GM21367 (cell line): ENCODE measurements at regions not wholly inside any gene's neighbourhood (a gene's known extent, or its start where the extent isn't known, plus 50 kb on each side); places are given as distances from the start of the nearest gene placed in this dataset.

Experiments used
- ATAC-seq: cut with Tn5 transposase; IDR thresholded peaks from one replicate; pipeline ENCODE4 v1.9.1; 2021; ENCODE audit not compliant: unreplicated experiment

DNA sequence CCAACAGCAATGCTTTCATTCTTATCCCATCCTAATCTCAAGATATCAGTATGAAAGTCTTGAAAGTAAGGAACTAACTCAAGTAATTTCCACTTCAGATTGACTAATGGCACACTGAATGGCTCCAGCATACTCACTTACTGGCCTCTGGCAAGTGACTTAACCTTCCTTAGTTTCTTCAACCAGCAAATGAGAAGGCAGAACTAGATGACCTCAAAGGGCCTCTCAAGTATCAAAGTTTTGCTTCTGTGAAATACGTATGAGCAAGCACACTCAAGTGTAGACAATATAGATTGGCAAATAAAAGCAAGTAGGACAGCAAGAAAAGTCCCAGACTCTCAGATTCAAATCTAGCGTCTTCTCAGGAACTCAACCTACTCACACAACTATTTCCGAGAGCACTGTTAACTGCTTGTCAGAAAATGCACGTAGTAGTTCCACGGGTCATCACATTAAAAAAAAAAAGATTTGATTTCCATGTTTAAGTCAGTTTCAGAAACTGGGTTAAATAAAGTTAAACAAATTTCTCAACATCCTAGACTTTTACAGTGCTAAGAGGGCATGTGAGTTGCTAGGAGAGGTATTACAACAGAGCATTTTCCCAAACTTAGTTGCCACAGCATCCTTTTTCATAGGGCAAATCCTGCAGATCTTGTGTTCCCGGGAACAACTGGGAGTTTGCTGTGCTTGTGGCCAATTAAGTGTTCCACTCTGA is 276.9 kb upstream of the KLF14 start:
- no peak for ATAC-seq

DNA sequence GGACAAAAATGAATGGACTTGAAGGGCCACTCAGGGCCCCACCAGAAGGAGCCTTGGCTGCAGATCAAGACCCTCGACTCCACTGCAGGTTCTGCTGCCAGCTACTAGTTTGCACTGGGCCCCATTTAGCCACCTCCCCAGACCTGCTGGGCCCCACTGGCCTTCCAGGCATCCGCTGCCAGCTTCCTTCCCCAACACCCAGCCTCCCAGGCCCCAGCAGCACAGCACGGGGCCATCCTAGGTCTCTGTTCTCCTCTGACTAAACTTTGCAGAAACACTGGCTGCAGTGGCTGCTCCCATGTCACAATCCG is 277.4 kb upstream of the KLF14 start:
- ATAC-seq = no peak

DNA sequence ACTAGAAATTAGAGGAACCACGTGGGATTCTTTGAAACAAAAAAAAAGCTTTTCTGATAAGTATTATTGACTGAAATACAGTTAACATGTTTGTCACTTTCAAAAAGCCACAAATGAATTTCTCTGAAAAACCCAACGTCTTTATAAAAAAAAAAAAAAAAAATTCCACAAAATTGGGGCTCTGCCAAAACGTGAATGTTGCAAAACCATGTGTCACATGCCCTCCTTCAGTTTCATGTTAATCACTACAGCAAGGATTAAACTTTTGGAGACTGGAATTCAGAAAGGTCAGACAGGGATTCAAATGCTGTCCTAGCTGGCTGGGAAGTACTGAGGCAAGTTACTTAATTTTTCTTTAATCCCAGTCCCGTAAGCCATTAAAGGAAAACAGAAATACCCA is 278.0 kb upstream of the KLF14 start:
- no peak for ATAC-seq

DNA sequence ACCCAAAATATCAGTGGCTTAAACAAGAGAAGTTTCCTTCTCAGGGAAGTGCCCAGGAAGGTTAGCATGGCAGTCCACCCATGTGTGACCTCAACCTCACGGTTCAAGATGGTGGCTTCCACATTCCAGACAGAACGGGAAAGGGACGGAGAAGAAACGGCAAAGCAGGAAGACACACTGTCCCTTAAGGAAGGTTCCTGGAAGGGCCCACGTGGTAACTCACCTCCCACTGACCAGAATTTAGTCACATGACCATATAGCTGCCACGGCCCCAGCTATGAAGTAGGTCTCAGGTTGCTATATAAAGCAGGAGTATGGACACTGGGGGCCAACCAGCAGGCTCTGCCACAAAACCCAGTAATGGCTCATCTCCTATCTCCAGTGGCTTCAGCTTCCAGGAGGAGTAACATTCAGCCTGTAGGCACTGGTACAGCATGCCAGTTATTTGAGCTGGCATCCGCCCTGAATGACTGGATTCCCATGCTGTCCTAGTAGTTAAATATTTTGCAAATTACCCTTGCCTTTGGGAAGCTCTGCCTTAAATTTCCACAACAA is 278.5 kb upstream of the KLF14 start:
- no peak for ATAC-seq

DNA sequence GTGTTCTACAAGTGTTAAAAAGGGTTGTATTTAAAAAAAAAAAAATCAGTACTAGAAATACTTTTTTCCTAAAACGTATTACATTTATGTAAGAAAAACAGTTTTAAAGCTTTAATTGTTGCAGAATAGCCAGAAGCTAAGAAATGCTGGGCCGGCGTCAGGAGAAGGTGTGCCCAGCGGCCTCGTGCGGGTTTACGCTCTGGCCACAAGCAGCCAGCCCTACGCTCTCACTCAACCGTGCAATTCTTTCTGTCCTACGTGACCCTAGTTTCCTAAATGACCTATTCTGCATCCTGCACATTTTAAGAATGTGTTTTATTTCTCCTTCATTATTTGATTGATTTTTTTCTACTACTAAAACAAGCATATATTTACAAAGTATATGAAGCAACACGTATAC is 279.7 kb upstream of the KLF14 start:
- ATAC-seq = no peak

DNA sequence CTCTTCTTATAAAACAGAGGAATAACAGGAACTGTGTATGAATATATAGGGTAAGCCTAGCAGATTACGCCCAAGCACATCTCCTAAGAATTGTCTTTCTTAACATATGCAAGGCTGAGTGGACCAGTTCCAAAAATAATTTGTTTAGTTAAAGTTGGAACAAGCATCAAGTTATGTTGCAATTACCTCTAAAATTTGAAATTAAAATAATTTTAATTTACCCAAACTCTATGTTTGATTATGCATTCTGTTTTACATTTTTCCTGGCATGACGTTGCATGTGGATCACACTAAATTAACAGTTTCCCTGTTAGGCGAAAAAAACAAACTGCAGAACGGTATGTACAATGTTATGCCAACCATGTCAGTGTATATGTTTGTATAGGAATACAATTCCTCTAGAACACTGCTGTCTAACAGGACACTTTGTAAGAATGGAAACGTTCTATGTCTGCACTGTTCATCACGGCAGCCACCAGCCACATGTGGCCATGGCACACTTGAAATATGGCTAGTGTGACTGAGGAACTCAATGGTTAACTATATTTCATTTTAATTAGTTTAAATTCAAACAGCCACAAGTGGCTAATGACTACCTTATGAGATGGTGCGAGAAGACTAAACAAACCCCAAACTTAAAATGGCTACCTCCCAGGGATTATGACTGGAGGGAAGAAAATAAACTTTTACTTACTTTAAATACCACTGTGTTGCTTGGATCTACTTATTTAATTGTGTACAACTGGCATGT is 281.1 kb upstream of the KLF14 start:
- ATAC-seq = no peak

DNA sequence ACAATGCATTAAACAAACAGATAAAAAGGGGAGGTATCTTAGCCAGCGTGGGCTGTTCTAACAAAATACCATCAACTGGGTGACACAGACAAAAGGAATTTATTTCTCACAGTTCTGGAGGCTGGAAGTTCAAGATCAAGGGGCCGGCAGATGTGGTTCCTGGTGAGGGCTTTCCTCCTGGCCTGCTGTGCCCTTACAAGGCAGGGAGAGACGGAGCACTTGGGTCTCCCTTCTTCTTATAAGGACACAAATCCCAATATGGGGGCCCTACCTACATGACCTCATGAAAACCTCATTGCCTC is 281.6 kb upstream of the KLF14 start:
- no peak for ATAC-seq

DNA sequence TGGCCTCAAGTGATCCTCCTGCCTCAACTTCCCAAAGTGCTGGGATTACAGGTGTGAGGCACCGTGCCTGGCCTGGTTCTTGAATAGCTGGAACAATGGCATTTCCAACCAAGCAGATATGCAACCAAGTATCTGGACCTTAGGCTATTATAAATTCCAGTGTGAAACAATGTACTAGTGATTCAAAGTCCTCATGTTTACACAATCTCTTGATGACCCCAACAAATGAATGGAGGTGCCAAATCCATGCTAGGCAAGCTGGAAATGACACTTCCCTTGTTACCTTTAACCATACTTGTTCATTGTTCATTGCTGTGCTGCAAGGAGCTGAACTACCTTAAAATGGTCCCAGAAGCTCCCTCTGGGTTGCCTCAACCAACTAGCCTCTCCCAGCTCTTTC is 282.2 kb upstream of the KLF14 start:
- ATAC-seq = no peak

DNA sequence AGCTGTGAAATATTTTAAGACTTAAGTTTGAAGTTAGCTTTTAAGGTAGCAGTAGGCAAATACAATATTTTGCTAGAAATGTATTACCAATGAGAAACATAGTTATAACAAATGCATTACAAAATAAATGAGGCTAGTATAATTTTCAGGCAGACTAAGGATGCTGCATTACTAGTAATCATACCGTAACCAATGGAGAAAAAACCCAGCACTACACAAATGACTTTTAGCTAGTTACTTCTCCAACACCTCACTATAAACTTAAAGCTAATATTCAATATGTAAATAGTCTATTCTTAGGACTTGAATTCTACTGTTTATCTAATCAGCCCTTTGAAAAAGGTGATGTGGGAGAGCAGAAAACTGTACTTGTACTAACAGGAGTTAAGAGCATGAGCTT is 285.3 kb upstream of the KLF14 start:
- ATAC-seq = no peak

DNA sequence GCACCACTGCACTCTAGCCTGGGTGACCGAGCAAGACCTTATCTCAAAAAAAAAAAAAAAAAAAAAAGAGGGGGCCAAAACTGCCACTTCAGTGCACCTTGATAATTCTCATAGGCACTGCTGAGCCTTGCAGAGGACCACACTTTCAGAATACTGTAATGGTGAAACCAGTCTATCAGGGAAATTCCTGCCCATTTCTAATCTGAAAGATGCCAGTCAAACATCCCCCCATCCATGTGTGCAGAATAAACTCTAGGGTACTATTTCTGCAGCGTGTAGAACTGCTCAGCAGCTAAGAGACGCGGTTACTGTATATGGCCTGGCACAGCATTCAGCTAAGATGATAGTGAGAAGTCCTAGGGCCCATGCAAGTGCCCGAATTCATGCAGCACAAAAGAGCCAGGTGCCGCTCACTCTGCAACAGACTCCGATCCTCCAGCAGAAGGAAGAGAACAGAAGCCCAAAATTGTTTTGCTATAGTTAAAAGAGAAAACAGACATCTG is 286.8 kb upstream of the KLF14 start:
- peak; percentile 35 for ATAC-seq

DNA sequence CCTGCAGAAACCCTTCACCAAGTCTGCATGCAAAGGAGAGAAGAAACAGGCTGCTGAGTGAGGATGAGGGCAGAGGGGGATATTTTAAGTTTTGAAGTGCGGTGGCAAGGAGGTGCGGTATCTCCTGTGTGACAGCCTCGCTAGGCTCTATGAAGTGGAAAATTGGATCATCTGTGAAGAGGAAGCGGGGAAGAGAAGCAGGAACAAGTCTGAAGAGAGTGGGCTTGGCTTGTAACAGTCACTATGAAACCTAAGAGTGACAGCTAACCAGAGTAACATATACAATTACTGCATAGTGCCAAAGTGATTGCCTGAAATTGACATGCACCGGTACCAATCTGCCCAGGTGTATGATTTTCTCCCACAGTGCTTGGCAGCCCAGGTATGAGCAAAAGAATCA is 287.5 kb upstream of the KLF14 start:
- peak; percentile 34 for ATAC-seq

DNA sequence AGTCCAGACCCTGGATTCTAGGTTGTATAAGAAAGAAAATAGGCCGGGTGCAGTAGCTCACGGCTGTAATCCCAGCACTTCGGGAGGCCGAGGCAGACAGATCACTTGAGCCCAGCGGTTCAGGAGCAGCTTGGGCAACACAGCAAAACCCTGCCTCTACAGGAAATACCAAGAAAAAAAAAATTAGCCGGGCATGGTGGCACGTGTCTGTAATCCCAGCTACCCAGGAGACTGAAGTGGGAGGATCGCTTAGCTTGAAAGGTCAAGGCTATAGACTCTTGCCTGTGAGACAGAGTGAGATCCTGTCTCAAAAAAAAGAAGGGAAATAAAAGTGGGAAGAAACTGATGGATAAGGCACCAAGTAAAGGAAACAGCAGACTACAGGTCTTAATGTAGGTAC is 287.9 kb upstream of the KLF14 start:
- no peak for ATAC-seq

DNA sequence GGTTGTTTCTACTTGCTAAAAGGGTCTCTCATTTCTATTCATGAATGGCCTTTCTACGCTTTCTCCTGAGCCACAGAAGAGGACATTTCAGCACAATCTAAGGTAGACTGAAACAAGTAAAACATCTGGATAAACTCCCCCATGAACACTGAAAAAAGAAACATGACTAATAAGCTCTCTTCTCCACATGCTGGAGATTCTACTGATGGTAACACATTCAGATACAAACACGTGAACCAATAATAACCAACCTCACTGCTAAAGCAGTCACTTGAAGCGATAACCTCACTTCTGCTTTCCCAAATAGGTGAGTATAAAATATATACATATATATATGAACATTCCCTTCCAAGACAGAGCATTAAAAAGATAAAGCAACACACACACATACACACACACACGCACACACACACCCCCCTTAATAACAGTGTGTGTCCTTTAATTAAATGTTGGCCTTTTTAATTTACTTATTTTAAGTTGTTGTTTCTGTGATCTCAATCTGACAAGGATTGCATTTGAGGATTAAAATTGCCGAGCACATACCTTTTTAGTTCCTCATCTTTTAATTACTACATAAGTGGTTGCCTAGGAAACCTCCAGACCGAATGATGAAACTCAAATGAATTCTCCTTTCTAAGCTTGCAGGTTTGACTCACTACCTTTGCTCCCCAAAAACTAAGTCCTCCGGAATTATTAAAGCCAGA is 292.4 kb upstream of the KLF14 start:
- ATAC-seq = peak; percentile 35

DNA sequence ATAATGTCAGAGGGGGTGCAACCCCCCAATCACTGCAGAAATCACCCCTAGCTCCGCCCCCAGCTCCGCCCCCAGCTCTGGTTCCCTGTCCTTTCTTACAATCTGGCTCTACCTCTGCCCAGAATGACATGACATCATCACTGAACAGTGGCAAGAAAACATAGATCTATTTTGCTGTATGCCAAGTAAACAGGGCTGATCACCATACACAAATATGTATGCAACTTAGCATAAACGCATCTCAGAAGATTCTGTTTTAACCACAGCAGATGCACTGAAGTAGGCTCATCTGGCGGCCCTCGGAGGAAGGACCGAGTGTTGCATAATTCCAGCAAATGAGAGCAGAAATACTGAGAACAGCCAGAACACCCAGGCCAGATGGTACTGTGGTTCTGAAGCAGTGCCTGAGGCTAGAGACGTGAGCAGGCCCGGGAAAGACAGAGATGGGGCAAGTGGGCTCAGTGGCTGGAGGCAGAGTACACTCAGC is 293.3 kb upstream of the KLF14 start:
- ATAC-seq = no peak

DNA sequence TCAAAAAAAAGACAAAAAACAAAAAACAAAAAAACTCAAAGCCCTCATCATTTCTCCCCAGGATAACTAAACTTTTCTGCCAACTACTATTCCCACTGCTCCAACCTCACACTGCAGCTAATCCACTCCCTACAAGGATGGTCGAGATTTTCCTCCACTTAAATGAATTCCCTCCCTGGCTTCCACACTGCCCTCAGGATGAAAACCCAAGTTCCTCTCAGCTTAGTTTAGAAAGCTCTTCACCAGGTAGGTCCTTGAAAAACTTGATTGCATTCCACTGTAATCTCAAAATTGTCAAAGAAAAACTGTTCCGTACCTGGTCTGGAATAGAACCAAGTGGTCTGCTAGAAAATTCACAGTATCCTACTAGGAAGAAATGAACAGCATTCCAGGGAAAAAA is 294.3 kb upstream of the KLF14 start:
- no peak for ATAC-seq

DNA sequence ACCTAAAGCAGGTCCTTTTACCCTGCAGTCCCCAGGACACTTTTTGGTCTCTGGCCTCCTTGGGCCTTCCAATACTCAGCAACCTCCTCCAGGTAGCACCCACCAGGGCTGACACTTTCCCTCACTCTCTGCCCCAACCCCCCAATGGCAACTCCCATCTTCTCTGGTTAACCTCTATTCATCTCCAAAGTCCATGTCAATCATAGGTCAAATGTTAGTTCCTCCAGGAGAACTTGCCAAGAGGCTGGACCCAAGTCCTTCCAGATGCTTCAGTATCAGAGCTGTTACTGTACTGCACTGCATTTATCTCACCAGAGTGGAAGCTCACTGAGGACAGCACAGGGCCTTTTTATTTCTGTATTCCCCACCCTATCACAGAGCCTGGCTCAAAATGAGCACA is 295.0 kb upstream of the KLF14 start:
- no peak for ATAC-seq

DNA sequence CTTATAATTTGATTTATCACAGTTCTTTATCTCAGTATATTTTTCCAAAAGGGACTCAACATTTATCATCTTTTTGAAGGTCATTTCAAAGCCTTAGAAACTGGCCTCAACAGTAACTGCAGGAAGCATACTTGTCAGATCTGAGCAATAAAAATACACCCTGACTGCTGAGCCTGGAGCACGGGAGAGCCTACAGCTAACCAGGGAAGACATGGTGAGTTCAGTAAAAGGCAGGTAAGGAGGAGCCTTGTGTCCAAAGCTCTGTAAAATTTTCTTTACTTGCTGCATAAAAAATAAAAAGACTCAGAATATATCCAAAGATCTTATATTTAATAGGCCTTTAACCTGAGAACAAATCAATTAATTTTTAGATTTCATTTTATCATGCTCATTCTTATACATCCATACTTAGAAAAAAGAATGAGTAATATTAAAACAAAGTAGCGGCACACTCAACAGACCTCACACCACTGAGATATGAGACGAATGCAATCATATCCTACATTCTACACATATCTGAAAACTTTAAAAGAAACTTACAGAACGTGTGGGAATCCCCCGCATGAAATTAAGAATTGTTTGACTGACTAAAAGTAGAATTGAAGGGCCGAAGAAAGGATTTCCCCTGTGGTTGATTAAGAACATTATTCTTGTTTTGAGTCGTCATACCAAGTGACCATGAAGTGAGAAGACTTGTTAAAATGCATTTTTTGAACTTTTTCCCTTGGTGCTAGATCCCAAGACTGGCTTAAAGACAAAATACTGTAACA is 296.4 kb upstream of the MKLN1 start:
- ATAC-seq = peak; percentile 36

DNA sequence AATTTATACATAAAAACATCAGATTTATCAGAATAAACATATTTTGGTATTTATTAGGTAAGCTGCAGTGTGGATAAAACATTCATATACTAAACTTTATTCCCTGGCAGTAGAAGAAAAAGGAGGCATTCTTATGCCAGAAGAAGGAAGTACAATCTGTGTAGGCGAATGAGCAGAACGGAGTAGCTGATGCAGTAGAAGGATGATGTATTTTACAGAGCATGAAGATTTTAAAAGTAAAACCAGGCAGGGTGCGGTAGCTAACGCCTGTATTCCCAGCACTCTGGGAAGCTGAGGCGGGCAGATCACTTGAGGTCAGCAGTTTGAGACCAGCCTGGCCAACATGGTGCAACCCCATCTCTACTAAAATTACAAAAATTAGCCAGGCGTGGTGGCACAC is 294.9 kb upstream of the MKLN1 start:
- no peak for ATAC-seq

DNA sequence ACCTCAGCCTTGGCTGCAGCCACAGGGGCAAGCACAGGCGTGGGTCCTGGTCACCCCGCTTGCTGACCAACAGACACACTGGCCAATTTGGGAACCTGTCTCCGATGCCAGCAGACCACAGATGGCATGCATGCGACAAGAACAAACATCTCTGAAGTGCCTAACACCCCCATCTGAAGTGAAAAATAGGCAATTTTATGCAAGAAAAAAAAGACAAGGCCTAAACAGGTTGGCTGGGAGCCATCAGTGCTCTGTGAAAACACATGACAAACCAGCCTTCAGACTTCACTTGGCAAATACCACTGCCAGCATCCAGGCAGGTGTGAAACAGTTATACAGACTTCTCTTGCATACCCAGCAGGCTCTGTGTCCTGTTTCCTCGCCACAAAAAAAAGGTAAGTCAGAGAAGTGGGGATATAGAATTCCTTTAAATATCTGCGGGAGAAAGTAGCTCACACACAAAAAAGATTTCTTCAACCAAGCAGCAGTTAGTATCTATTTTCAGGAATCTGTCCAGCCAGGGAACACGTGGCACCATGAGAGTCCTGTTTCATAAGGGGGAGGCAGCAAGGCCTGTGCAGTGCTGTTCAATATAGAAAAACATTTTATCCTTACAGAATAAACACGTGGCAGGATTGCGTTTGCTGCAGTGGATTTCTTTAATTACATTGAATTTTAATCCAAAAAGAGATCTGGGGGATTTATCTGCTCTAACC is 293.4 kb upstream of the MKLN1 start:
- ATAC-seq = no peak

DNA sequence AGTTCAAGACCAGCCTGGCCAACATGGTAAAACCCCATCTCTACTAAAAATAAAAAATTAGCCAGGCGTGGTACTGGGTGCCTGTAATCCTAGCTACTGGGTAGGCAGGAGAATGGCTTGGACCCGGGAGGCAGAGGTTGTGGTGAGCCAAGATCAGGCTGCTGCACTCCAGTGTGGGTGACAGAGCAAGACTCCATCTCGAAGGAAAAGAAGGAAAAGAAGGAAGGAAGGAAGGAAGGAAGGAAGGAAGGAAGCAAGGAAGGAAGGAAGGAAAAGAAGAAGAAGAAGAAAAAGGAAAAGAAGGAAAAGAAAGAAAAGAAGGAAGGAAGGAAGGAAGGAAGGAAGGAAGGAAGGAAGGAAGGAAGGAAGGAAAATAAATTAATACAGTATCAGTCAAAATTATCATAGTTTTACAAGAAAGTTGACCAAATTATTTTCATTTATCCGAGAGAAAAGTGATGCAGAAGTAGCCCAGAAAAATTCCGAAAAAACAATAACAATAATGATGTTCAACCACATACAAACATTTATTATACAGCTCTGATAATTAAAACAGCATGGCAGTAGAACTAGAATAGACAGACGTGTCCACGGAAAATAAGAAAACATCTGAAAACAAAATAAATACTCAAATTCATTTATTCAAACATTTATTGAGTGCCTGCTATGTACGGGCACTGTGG is 292.4 kb upstream of the MKLN1 start:
- ATAC-seq = no peak
